H9 (cell line): ENCODE measurements at regions not wholly inside any gene's neighbourhood (a gene's known extent, or its start where the extent isn't known, plus 50 kb on each side); places are given as distances from the start of the nearest gene placed in this dataset.

Source experiments
- DNase-seq: peaks from one replicate; pipeline ENCODE4 v3.0.0-alpha.2; 2017
- H2AFZ ChIP-seq: one replicate; pipeline ENCODE4 v1.6.1; 2013; ENCODE audit warnings: mild to moderate bottlenecking, low read length, control low read depth, moderate library complexity
- H2AK5ac ChIP-seq: 2 replicates; pipeline ENCODE4 v1.6.1; 2013; ENCODE audit warnings: low read length, control low read depth, mixed read lengths; ENCODE audit not compliant: insufficient read length
- H2BK120ac ChIP-seq: one replicate; pipeline ENCODE4 v1.6.1; 2013; ENCODE audit warnings: low read depth, mild to moderate bottlenecking, low read length, control low read depth, inconsistent platforms; ENCODE audit not compliant: poor library complexity, severe bottlenecking
- H2BK12ac ChIP-seq: 2 replicates; pipeline ENCODE4 v1.6.1; 2013; ENCODE audit warnings: low read length, control low read depth, mixed read lengths, low read depth; ENCODE audit not compliant: insufficient read length
- H2BK15ac ChIP-seq: 2 replicates; pipeline ENCODE4 v1.6.1; 2013; ENCODE audit warnings: low read depth, low read length, control low read depth
- H2BK20ac ChIP-seq: one replicate; pipeline ENCODE4 v1.6.1; 2013; ENCODE audit warnings: low read depth, mild to moderate bottlenecking, low read length, control low read depth, inconsistent platforms; ENCODE audit not compliant: poor library complexity, severe bottlenecking
- H2BK5ac ChIP-seq: 2 replicates; pipeline ENCODE4 v1.6.1; 2013; ENCODE audit warnings: low read length, control low read depth, mixed read lengths; ENCODE audit not compliant: insufficient read length
- H3K14ac ChIP-seq: 2 replicates; pipeline ENCODE4 v1.6.1; 2013; ENCODE audit warnings: low read length, control low read depth; ENCODE audit not compliant: insufficient read depth
- H3K18ac ChIP-seq: 2 replicates; pipeline ENCODE4 v1.6.1; 2013; ENCODE audit warnings: low read depth, mild to moderate bottlenecking, mixed read lengths, low read length, control low read depth; ENCODE audit not compliant: insufficient read length
- H3K23ac ChIP-seq: 2 replicates; pipeline ENCODE4 v1.6.1; 2013; ENCODE audit warnings: low read length, control low read depth, mixed read lengths, low read depth; ENCODE audit not compliant: insufficient read length
- H3K23me2 ChIP-seq: 2 replicates; pipeline ENCODE4 v1.6.1; 2013; ENCODE audit warnings: low read depth, mild to moderate bottlenecking, mixed read lengths, low read length, control low read depth; ENCODE audit not compliant: insufficient read length, poor library complexity, severe bottlenecking
- H3K27ac ChIP-seq: 2 replicates; pipeline ENCODE4 v1.5.1; 2013; ENCODE audit warnings: low read length, control low read depth, mixed read lengths, low read depth; ENCODE audit not compliant: insufficient read length
- H3K27me3 ChIP-seq: 2 replicates; pipeline ENCODE4 v1.6.1; 2013; ENCODE audit warnings: low read length, control low read depth, inconsistent platforms; ENCODE audit not compliant: insufficient read depth
- H3K4ac ChIP-seq: 2 replicates; pipeline ENCODE4 v1.6.1; 2013; ENCODE audit warnings: low read depth, mild to moderate bottlenecking, control low read depth, inconsistent platforms, low read length, moderate library complexity
- H3K4me1 ChIP-seq: 2 replicates; pipeline ENCODE4 v1.6.1; 2013; ENCODE audit warnings: low read length, control low read depth, inconsistent platforms; ENCODE audit not compliant: insufficient read depth
- H3K4me2 ChIP-seq: 2 replicates; pipeline ENCODE4 v1.6.1; 2013; ENCODE audit warnings: low read length, control low read depth, mixed read lengths; ENCODE audit not compliant: insufficient read length, insufficient read depth
- H3K56ac ChIP-seq: 2 replicates; pipeline ENCODE4 v1.6.1; 2013; ENCODE audit warnings: low read depth, mild to moderate bottlenecking, mixed read lengths, low read length, control low read depth; ENCODE audit not compliant: insufficient read length
- H3K79me1 ChIP-seq: 2 replicates; pipeline ENCODE4 v1.6.1; 2013; ENCODE audit warnings: low read depth, mild to moderate bottlenecking, moderate library complexity, low read length, control low read depth, inconsistent platforms; ENCODE audit not compliant: insufficient read depth, poor library complexity, severe bottlenecking
- H3K79me2 ChIP-seq: 2 replicates; pipeline ENCODE4 v1.6.1; 2013; ENCODE audit warnings: low read length, control low read depth, inconsistent platforms; ENCODE audit not compliant: insufficient read depth
- H3K9ac ChIP-seq: 2 replicates; pipeline ENCODE4 v1.6.1; 2013; ENCODE audit warnings: low read length, control low read depth, mixed read lengths; ENCODE audit not compliant: insufficient read length; ENCODE audit errors: extremely low read depth
- H3K9me3 ChIP-seq: one replicate; pipeline ENCODE4 v1.6.1; 2013; ENCODE audit warnings: low read depth, low read length, inconsistent platforms; ENCODE audit not compliant: control insufficient read depth
- H3T11ph ChIP-seq: one replicate; pipeline ENCODE4 v1.6.1; 2013; ENCODE audit warnings: mild to moderate bottlenecking, low read length, control low read depth, inconsistent platforms
- H4K20me1 ChIP-seq: one replicate; pipeline ENCODE4 v1.6.1; 2013; ENCODE audit not compliant: control insufficient read depth, insufficient read length, insufficient read depth
- H4K5ac ChIP-seq: 2 replicates; pipeline ENCODE4 v1.6.1; 2013; ENCODE audit warnings: low read depth, mild to moderate bottlenecking, mixed read lengths, low read length, control low read depth; ENCODE audit not compliant: insufficient read length
- H4K8ac ChIP-seq: replicated peaks from 2 replicates; pipeline ENCODE4 v1.6.1; 2013; ENCODE audit warnings: low read length, control low read depth, mixed read lengths, low read depth; ENCODE audit not compliant: insufficient read length
- H4K91ac ChIP-seq: 2 replicates; pipeline ENCODE4 v1.6.1; 2013; ENCODE audit warnings: low read depth, mild to moderate bottlenecking, moderate library complexity, mixed read lengths, low read length, control low read depth; ENCODE audit not compliant: insufficient read length
- H3K27ac Mint-ChIP-seq, 3 experiments: 2 replicates in 2 of 3; 3 replicates in 1 of 3; pipeline ENCODE4 v1.8.0; 2020 to 2021; ENCODE audit warnings: mixed read lengths in 3 of 3, mild to moderate bottlenecking in 1 of 3, moderate library complexity in 1 of 3
- H3K27me3 Mint-ChIP-seq: 2 replicates; pipeline ENCODE4 v1.8.0; 2021; ENCODE audit warnings: low read depth, mild to moderate bottlenecking, moderate library complexity, mixed read lengths
- H3K36me3 Mint-ChIP-seq, 3 experiments: 2 replicates in 2 of 3; 3 replicates in 1 of 3; pipeline ENCODE4 v1.8.0; 2020 to 2021; ENCODE audit warnings: low read depth in 3 of 3, mixed read lengths in 3 of 3; ENCODE audit not compliant: insufficient read depth in 1 of 3
- H3K4me1 Mint-ChIP-seq, 2 experiments: 2 replicates each; pipeline ENCODE4 v1.8.0; 2020; ENCODE audit warnings: mixed read lengths in 2 of 2
- H3K4me3 Mint-ChIP-seq, 2 experiments: 2 replicates in 1 of 2; 3 replicates in 1 of 2; pipeline ENCODE4 v1.8.0; 2020 to 2021; ENCODE audit warnings: mild to moderate bottlenecking in 2 of 2, mixed read lengths in 2 of 2, moderate library complexity in 1 of 2
- H3K9me3 Mint-ChIP-seq, 2 experiments: 2 replicates in 1 of 2; 3 replicates in 1 of 2; pipeline ENCODE4 v1.8.0; 2020; ENCODE audit warnings: mild to moderate bottlenecking in 2 of 2, mixed read lengths in 2 of 2, moderate library complexity in 1 of 2
- WGBS: extraction: QIAGEN DNeasy Blood & Tissue Kit; methylation state at CpG from one replicate; pipeline ENCODE4 v1.1.7; 2013; ENCODE audit warnings: missing lambda C conversion rate, low lambda C conversion rate, mixed read lengths; ENCODE audit not compliant: insufficient read length; ENCODE audit errors: extremely low coverage; 5-methylcytosine and 5-hydroxymethylcytosine counted together
- TF ChIP-seq, protein P1 (sequence below): fragments of 200-600 bp; sonication (generic); conservative IDR thresholded peaks from 3 replicates; pipeline ENCODE4 v1.8.0; 2021; ENCODE audit warnings: antibody characterized with exemption, mild to moderate bottlenecking

DNA sequence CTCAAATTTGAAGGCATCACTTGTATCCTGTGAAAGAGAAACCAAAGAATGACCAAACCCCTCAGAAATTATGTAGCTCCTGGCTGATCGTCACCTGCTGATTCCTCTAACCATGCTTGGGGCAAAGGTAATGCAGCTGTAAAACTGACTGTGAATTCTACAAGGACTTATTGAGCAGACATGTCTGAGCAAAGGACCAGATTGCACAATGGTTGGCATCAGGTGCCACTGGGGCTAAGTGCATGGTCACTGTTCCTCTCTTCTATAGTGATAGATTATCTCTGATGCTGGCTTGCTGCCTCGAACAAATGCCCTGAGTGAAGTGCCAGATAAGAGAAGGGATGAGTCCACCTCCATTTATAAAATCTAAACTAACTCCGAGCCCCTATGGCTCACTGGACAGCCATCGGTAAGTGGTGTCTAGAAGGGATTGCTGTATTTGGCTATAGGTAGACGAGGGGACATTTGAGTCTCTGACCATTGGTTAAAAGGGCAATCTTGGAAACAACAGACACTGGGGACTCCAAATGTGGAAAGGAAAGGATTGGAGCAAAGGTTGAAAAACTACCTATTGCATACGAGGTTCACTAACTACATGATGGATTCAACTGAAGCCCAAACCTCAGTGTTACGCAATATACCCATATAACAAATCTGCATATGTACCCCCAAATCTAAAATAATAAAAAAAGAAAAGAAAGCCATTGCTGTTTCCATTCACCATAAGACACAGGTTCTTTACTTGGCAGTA lies 110.7 kb upstream of the IGSF1 start:
- Mint-ChIP-seq H3K9me3 (no peaks in the 10 kb centered on the region; a peak in 1 of 5 replicates), H3K27me3 (no peaks in the 10 kb centered on the region), H3K36me3 (peaks cover 0 to 8% (median 5%) of the 10 kb centered on the region in 3 experiments; a peak in 5 of 7 replicates), H3K4me3 (no peak overlapping the region), H3K4me1 (peaks cover 29 to 40% of the 10 kb centered on the region in 2 experiments), H3K27ac (peak overlapping the region in 1 of 3 experiments; percentile 17; a peak in 1 of 7 replicates)
- H3K4ac ChIP-seq = no peak overlapping the region
- H2AK5ac ChIP-seq = no peak overlapping the region
- TF ChIP-seq, protein P1, sequence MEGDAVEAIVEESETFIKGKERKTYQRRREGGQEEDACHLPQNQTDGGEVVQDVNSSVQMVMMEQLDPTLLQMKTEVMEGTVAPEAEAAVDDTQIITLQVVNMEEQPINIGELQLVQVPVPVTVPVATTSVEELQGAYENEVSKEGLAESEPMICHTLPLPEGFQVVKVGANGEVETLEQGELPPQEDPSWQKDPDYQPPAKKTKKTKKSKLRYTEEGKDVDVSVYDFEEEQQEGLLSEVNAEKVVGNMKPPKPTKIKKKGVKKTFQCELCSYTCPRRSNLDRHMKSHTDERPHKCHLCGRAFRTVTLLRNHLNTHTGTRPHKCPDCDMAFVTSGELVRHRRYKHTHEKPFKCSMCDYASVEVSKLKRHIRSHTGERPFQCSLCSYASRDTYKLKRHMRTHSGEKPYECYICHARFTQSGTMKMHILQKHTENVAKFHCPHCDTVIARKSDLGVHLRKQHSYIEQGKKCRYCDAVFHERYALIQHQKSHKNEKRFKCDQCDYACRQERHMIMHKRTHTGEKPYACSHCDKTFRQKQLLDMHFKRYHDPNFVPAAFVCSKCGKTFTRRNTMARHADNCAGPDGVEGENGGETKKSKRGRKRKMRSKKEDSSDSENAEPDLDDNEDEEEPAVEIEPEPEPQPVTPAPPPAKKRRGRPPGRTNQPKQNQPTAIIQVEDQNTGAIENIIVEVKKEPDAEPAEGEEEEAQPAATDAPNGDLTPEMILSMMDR = no peak
- no peak overlapping the region for H2BK15ac ChIP-seq
- DNase-seq = no peak
- H3K4me2 ChIP-seq = no peak overlapping the region
- H3K18ac ChIP-seq = no peak overlapping the region
- no peak overlapping the region for H4K91ac ChIP-seq
- WGBS = no CpG with 5 or more reads among the region's 7 CpGs
- H2BK20ac ChIP-seq = no peak overlapping the region
- H3K14ac ChIP-seq = no peak overlapping the region
- H3K79me1 ChIP-seq = no peaks in the 10 kb centered on the region
- H2BK12ac ChIP-seq = no peak overlapping the region
- no peak overlapping the region for H3K27ac ChIP-seq
- no peak overlapping the region for H3T11ph ChIP-seq
- no peaks in the 10 kb centered on the region for H3K79me2 ChIP-seq
- H3K27me3 ChIP-seq = no peaks in the 10 kb centered on the region
- no peak overlapping the region for H3K9ac ChIP-seq
- H3K4me1 ChIP-seq = peaks cover 14% of the 10 kb centered on the region; the same call in 1 of the 2 replicates
- no peak overlapping the region for H3K23ac ChIP-seq
- H2BK120ac ChIP-seq = no peak overlapping the region
- H3K9me3 ChIP-seq = no peaks in the 10 kb centered on the region
- no peak overlapping the region for H2BK5ac ChIP-seq
- no peak overlapping the region for H4K8ac ChIP-seq
- H2AFZ ChIP-seq = no peak overlapping the region
- no peak overlapping the region for H3K56ac ChIP-seq
- no peaks in the 10 kb centered on the region for H4K20me1 ChIP-seq
- H3K23me2 ChIP-seq = no peaks in the 10 kb centered on the region
- H4K5ac ChIP-seq = no peak overlapping the region
